H9 (cell line): ENCODE measurements at regions not wholly inside any gene's neighbourhood (a gene's known extent, or its start where the extent isn't known, plus 50 kb on each side); places are given as distances from the start of the nearest gene placed in this dataset.

ENCODE experiments used
- DNase-seq: peaks from one replicate; pipeline ENCODE4 v3.0.0-alpha.2; 2017
- H2AFZ ChIP-seq: one replicate; pipeline ENCODE4 v1.6.1; 2013; ENCODE audit warnings: mild to moderate bottlenecking, low read length, control low read depth, moderate library complexity
- H2AK5ac ChIP-seq: 2 replicates; pipeline ENCODE4 v1.6.1; 2013; ENCODE audit warnings: low read length, control low read depth, mixed read lengths; ENCODE audit not compliant: insufficient read length
- H2BK120ac ChIP-seq: one replicate; pipeline ENCODE4 v1.6.1; 2013; ENCODE audit warnings: low read depth, mild to moderate bottlenecking, low read length, control low read depth, inconsistent platforms; ENCODE audit not compliant: poor library complexity, severe bottlenecking
- H2BK12ac ChIP-seq: 2 replicates; pipeline ENCODE4 v1.6.1; 2013; ENCODE audit warnings: low read length, control low read depth, mixed read lengths, low read depth; ENCODE audit not compliant: insufficient read length
- H2BK15ac ChIP-seq: 2 replicates; pipeline ENCODE4 v1.6.1; 2013; ENCODE audit warnings: low read depth, low read length, control low read depth
- H2BK20ac ChIP-seq: one replicate; pipeline ENCODE4 v1.6.1; 2013; ENCODE audit warnings: low read depth, mild to moderate bottlenecking, low read length, control low read depth, inconsistent platforms; ENCODE audit not compliant: poor library complexity, severe bottlenecking
- H2BK5ac ChIP-seq: 2 replicates; pipeline ENCODE4 v1.6.1; 2013; ENCODE audit warnings: low read length, control low read depth, mixed read lengths; ENCODE audit not compliant: insufficient read length
- H3K14ac ChIP-seq: 2 replicates; pipeline ENCODE4 v1.6.1; 2013; ENCODE audit warnings: low read length, control low read depth; ENCODE audit not compliant: insufficient read depth
- H3K18ac ChIP-seq: 2 replicates; pipeline ENCODE4 v1.6.1; 2013; ENCODE audit warnings: low read depth, mild to moderate bottlenecking, mixed read lengths, low read length, control low read depth; ENCODE audit not compliant: insufficient read length
- H3K23ac ChIP-seq: 2 replicates; pipeline ENCODE4 v1.6.1; 2013; ENCODE audit warnings: low read length, control low read depth, mixed read lengths, low read depth; ENCODE audit not compliant: insufficient read length
- H3K23me2 ChIP-seq: 2 replicates; pipeline ENCODE4 v1.6.1; 2013; ENCODE audit warnings: low read depth, mild to moderate bottlenecking, mixed read lengths, low read length, control low read depth; ENCODE audit not compliant: insufficient read length, poor library complexity, severe bottlenecking
- H3K27ac ChIP-seq: 2 replicates; pipeline ENCODE4 v1.5.1; 2013; ENCODE audit warnings: low read length, control low read depth, mixed read lengths, low read depth; ENCODE audit not compliant: insufficient read length
- H3K27me3 ChIP-seq: 2 replicates; pipeline ENCODE4 v1.6.1; 2013; ENCODE audit warnings: low read length, control low read depth, inconsistent platforms; ENCODE audit not compliant: insufficient read depth
- H3K4ac ChIP-seq: 2 replicates; pipeline ENCODE4 v1.6.1; 2013; ENCODE audit warnings: low read depth, mild to moderate bottlenecking, control low read depth, inconsistent platforms, low read length, moderate library complexity
- H3K4me1 ChIP-seq: 2 replicates; pipeline ENCODE4 v1.6.1; 2013; ENCODE audit warnings: low read length, control low read depth, inconsistent platforms; ENCODE audit not compliant: insufficient read depth
- H3K4me2 ChIP-seq: 2 replicates; pipeline ENCODE4 v1.6.1; 2013; ENCODE audit warnings: low read length, control low read depth, mixed read lengths; ENCODE audit not compliant: insufficient read length, insufficient read depth
- H3K56ac ChIP-seq: 2 replicates; pipeline ENCODE4 v1.6.1; 2013; ENCODE audit warnings: low read depth, mild to moderate bottlenecking, mixed read lengths, low read length, control low read depth; ENCODE audit not compliant: insufficient read length
- H3K79me1 ChIP-seq: 2 replicates; pipeline ENCODE4 v1.6.1; 2013; ENCODE audit warnings: low read depth, mild to moderate bottlenecking, moderate library complexity, low read length, control low read depth, inconsistent platforms; ENCODE audit not compliant: insufficient read depth, poor library complexity, severe bottlenecking
- H3K79me2 ChIP-seq: 2 replicates; pipeline ENCODE4 v1.6.1; 2013; ENCODE audit warnings: low read length, control low read depth, inconsistent platforms; ENCODE audit not compliant: insufficient read depth
- H3K9ac ChIP-seq: 2 replicates; pipeline ENCODE4 v1.6.1; 2013; ENCODE audit warnings: low read length, control low read depth, mixed read lengths; ENCODE audit not compliant: insufficient read length; ENCODE audit errors: extremely low read depth
- H3K9me3 ChIP-seq: one replicate; pipeline ENCODE4 v1.6.1; 2013; ENCODE audit warnings: low read depth, low read length, inconsistent platforms; ENCODE audit not compliant: control insufficient read depth
- H3T11ph ChIP-seq: one replicate; pipeline ENCODE4 v1.6.1; 2013; ENCODE audit warnings: mild to moderate bottlenecking, low read length, control low read depth, inconsistent platforms
- H4K20me1 ChIP-seq: one replicate; pipeline ENCODE4 v1.6.1; 2013; ENCODE audit not compliant: control insufficient read depth, insufficient read length, insufficient read depth
- H4K5ac ChIP-seq: 2 replicates; pipeline ENCODE4 v1.6.1; 2013; ENCODE audit warnings: low read depth, mild to moderate bottlenecking, mixed read lengths, low read length, control low read depth; ENCODE audit not compliant: insufficient read length
- H4K8ac ChIP-seq: replicated peaks from 2 replicates; pipeline ENCODE4 v1.6.1; 2013; ENCODE audit warnings: low read length, control low read depth, mixed read lengths, low read depth; ENCODE audit not compliant: insufficient read length
- H4K91ac ChIP-seq: 2 replicates; pipeline ENCODE4 v1.6.1; 2013; ENCODE audit warnings: low read depth, mild to moderate bottlenecking, moderate library complexity, mixed read lengths, low read length, control low read depth; ENCODE audit not compliant: insufficient read length
- H3K27ac Mint-ChIP-seq, 3 experiments: 2 replicates in 2 of 3; 3 replicates in 1 of 3; pipeline ENCODE4 v1.8.0; 2020 to 2021; ENCODE audit warnings: mixed read lengths in 3 of 3, mild to moderate bottlenecking in 1 of 3, moderate library complexity in 1 of 3
- H3K27me3 Mint-ChIP-seq: 2 replicates; pipeline ENCODE4 v1.8.0; 2021; ENCODE audit warnings: low read depth, mild to moderate bottlenecking, moderate library complexity, mixed read lengths
- H3K36me3 Mint-ChIP-seq, 3 experiments: 2 replicates in 2 of 3; 3 replicates in 1 of 3; pipeline ENCODE4 v1.8.0; 2020 to 2021; ENCODE audit warnings: low read depth in 3 of 3, mixed read lengths in 3 of 3; ENCODE audit not compliant: insufficient read depth in 1 of 3
- H3K4me1 Mint-ChIP-seq, 2 experiments: 2 replicates each; pipeline ENCODE4 v1.8.0; 2020; ENCODE audit warnings: mixed read lengths in 2 of 2
- H3K4me3 Mint-ChIP-seq, 2 experiments: 2 replicates in 1 of 2; 3 replicates in 1 of 2; pipeline ENCODE4 v1.8.0; 2020 to 2021; ENCODE audit warnings: mild to moderate bottlenecking in 2 of 2, mixed read lengths in 2 of 2, moderate library complexity in 1 of 2
- H3K9me3 Mint-ChIP-seq, 2 experiments: 2 replicates in 1 of 2; 3 replicates in 1 of 2; pipeline ENCODE4 v1.8.0; 2020; ENCODE audit warnings: mild to moderate bottlenecking in 2 of 2, mixed read lengths in 2 of 2, moderate library complexity in 1 of 2
- CTCF ChIP-seq: fragments of 200-600 bp; sonication (generic); conservative IDR thresholded peaks from 3 replicates; pipeline ENCODE4 v1.8.0; 2021; ENCODE audit warnings: antibody characterized with exemption, mild to moderate bottlenecking

GRCh38 chr2:167492486-167492885 is 604.2 kb downstream of the XIRP2 start:
- Mint-ChIP-seq H3K27ac (no peak overlapping the region), H3K27me3 (no peaks in the 10 kb centered on the region), H3K4me1 (peaks cover 19 to 23% of the 10 kb centered on the region in 2 experiments), H3K36me3 (peaks cover 2 to 8% (median 3%) of the 10 kb centered on the region in 3 experiments; a peak in 5 of 7 replicates), H3K9me3 (no peaks in the 10 kb centered on the region), H3K4me3 (no peak overlapping the region)
- no peak overlapping the region for H3K9ac ChIP-seq
- no peak for DNase-seq
- TF ChIP-seq CTCF: no peak
- no peak overlapping the region for H3K23ac ChIP-seq
- H3K56ac ChIP-seq: no peak overlapping the region
- no peak overlapping the region for H3K4me2 ChIP-seq
- no peaks in the 10 kb centered on the region for H4K20me1 ChIP-seq
- no peak overlapping the region for H4K91ac ChIP-seq
- no peak overlapping the region for H4K5ac ChIP-seq
- no peaks in the 10 kb centered on the region for H3K23me2 ChIP-seq
- no peak overlapping the region for H3K27ac ChIP-seq
- peaks cover 2% of the 10 kb centered on the region; the same call in 1 of the 2 replicates for H3K4me1 ChIP-seq
- no peaks in the 10 kb centered on the region for H3K9me3 ChIP-seq
- H2AK5ac ChIP-seq: no peak overlapping the region
- no peak overlapping the region for H4K8ac ChIP-seq
- H3K4ac ChIP-seq: no peak overlapping the region
- no peak overlapping the region for H2BK120ac ChIP-seq
- H2BK15ac ChIP-seq: no peak overlapping the region
- no peaks in the 10 kb centered on the region for H3K27me3 ChIP-seq
- no peak overlapping the region for H3K18ac ChIP-seq
- H3K79me1 ChIP-seq: no peaks in the 10 kb centered on the region
- no peak overlapping the region for H2BK20ac ChIP-seq
- no peaks in the 10 kb centered on the region for H3K79me2 ChIP-seq
- H3T11ph ChIP-seq: no peak overlapping the region
- no peak overlapping the region for H2BK12ac ChIP-seq
- H2AFZ ChIP-seq: no peak overlapping the region
- no peak overlapping the region for H2BK5ac ChIP-seq
- no peak overlapping the region for H3K14ac ChIP-seq
